Activated naive CD4-positive, alpha-beta T cell treated with anti-CD3 and anti-CD28 coated beads for 36 hours (primary cell): ENCODE measurements at regions not wholly inside any gene's neighbourhood (a gene's known extent, or its start where the extent isn't known, plus 50 kb on each side); places are given as distances from the start of the nearest gene placed in this dataset.
A peak's percentile ranks its signal among the peaks of the same experiment; 100 is the strongest.

Experiments
- CTCF ChIA-PET: fragments of 350-600 bp; sonication (Branson Sonifier 250); formaldehyde crosslinking; loops from one replicate; lab custom pipeline; 2021; ENCODE audit warnings: antibody characterized with exemption; lab: Charles Lee
- DNase-seq: peaks from one replicate; pipeline ENCODE4 v3.0.0-alpha.2; 2020
- H3K27ac Mint-ChIP-seq: one replicate; pipeline ENCODE4 v1.8.0; 2021; ENCODE audit warnings: mild to moderate bottlenecking, mixed read lengths
- H3K27me3 Mint-ChIP-seq: one replicate; pipeline ENCODE4 v1.8.0; 2021; ENCODE audit warnings: low read depth, mixed read lengths
- H3K36me3 Mint-ChIP-seq: one replicate; pipeline ENCODE4 v1.8.0; 2021; ENCODE audit warnings: low read depth, mixed read lengths
- H3K4me1 Mint-ChIP-seq: one replicate; pipeline ENCODE4 v1.8.0; 2021; ENCODE audit warnings: low read depth, mixed read lengths
- H3K4me3 Mint-ChIP-seq: one replicate; pipeline ENCODE4 v1.8.0; 2021; ENCODE audit warnings: mild to moderate bottlenecking, moderate library complexity, mixed read lengths
- H3K9me3 Mint-ChIP-seq: one replicate; pipeline ENCODE4 v1.8.0; 2021; ENCODE audit warnings: mixed read lengths
- intact Hi-C: fragments of 100-400 bp; cut with micrococcal nuclease; formaldehyde crosslinking; loops from one replicate; pipeline ENCODE4 v1.15.1; 2023

DNA sequence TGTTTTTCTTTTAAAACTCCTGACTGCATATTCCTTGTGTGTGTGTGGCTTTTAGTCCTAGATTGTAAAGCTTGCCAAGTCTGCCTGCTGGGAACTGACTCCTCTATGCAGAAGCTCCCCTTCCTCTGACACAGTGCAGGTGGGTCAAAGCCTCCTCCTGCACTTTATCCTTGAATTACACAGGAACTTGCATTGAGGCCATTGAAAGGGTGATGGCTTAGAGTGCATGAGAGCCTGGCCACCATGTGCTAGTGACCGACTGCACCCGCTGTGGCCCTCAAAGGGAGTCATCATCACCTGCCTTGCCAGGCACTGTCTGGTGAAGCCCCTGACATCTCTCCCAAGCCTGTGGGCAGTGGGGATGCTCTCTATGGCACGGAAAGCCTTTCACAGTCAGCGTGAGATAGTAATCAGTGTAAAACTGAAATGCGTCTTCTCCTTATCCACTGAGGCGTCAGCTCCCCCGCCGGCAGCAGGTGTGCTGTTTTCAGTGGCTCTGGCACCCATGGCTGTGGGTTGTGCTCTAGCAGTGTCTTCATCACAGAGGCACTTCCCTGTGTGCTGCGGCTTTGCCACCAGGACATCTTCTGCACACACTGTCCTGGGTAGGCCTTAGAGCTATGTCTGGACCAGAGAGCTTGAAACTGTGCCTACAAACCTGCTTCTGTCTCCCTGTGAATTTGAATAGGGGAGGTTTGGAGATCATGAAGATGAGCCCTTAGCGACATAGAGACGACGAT, 87.9 kb downstream of the THBS2 start:
- Mint-ChIP-seq H3K4me1 (no peaks in the 10 kb centered on the region), H3K4me3 (no peak overlapping the region), H3K27me3 (no peaks in the 10 kb centered on the region), H3K27ac (no peak overlapping the region), H3K36me3 (no peaks in the 10 kb centered on the region), H3K9me3 (no peaks in the 10 kb centered on the region)
- CTCF ChIA-PET: no interaction called here
- intact Hi-C loops: no loop called here
- no peak for DNase-seq

DNA sequence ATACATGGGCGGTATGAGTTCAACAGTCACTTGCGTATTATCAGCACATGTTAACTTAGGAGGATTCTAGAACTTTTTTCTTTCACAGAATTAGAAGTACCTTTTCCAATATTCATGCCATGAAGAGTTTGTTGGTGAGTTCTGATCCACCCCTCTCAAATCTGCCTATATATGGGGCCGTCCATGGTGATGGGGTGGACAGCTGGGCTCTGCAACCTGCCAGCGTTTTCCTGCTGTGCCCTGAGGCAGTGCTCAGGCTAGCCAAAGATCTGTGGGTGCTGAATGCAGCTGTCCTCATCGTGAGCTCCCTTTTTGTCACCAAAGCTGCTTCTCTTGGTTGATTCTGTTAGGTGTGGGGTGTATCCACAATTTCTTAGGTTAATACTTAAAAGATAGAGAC, 88.7 kb downstream of the THBS2 start:
- CTCF ChIA-PET: no interaction called here
- intact Hi-C loops: no loop called here

DNA sequence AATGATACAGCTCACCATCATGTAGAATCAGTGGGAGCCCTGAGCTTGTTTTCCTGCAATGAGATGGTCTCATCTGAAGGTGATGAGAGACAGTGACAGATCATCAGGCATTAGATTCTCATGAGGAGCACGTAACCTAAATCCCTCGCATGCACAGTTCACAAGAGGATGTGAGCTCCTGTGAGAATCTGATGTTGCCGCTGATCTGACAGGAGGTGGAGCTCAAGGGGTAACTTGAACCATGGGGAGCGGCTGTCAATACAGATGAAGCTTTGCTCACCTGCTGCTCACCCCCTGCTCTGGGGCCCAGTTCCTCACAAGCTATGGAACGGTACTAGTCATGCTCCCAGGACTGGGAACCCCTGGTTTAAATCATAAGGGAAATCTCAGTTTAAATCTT, 89.2 kb downstream of the THBS2 start:
- intact Hi-C loops: no loop called here
- CTCF ChIA-PET: no interaction called here
- DNase-seq: no peak
- Mint-ChIP-seq H3K4me1 (no peaks in the 10 kb centered on the region), H3K9me3 (no peaks in the 10 kb centered on the region), H3K36me3 (no peaks in the 10 kb centered on the region), H3K27ac (no peak overlapping the region), H3K27me3 (no peaks in the 10 kb centered on the region), H3K4me3 (no peak overlapping the region)

More for the DNA sequence above, 88.7 kb downstream of the THBS2 start:
- no peak for DNase-seq
- Mint-ChIP-seq H3K4me3 (no peak overlapping the region), H3K4me1 (no peaks in the 10 kb centered on the region), H3K9me3 (no peaks in the 10 kb centered on the region), H3K27me3 (no peaks in the 10 kb centered on the region), H3K27ac (no peak overlapping the region), H3K36me3 (no peaks in the 10 kb centered on the region)

DNA sequence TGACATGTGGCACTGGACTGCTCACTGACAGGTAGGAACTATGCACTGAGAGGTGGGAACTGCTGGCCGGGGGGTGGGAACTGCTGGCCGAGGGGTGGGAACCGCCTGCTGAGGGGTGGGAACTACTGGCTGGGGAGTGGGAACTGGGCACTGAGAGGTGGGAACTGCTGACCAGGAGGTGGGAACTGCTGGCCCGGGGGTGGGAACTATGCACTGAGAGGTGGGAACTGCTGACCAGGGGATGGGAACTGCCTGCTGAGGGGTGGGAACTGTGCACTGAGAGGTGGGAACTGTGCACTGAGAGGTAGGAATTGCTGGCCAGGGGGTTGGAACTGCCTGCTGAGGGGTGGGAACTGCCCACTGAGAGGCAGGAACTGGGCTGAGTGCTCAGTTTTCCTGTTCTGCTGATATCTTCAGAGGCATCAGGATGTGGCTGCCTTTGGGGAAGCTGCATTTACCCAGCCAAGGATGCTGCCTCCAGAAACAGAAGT, 90.2 kb downstream of the THBS2 start:
- no peaks in the 10 kb centered on the region for H3K9me3 Mint-ChIP-seq
- no peak for DNase-seq
- no peak overlapping the region for H3K27ac Mint-ChIP-seq
- no peaks in the 10 kb centered on the region for H3K36me3 Mint-ChIP-seq
- CTCF ChIA-PET: no interaction called here
- no peaks in the 10 kb centered on the region for H3K4me1 Mint-ChIP-seq
- H3K4me3 Mint-ChIP-seq: no peak overlapping the region
- intact Hi-C loops: no loop called here
- H3K27me3 Mint-ChIP-seq: no peaks in the 10 kb centered on the region

- H3K4me3 Mint-ChIP-seq: no peak overlapping the region
- no peaks in the 10 kb centered on the region for H3K9me3 Mint-ChIP-seq
- CTCF ChIA-PET: no interaction called here
- H3K27ac Mint-ChIP-seq: no peak overlapping the region
- peak; percentile 15 for DNase-seq
- H3K27me3 Mint-ChIP-seq: no peaks in the 10 kb centered on the region
- intact Hi-C loops: no loop called here
- H3K36me3 Mint-ChIP-seq: no peaks in the 10 kb centered on the region
- H3K4me1 Mint-ChIP-seq: no peaks in the 10 kb centered on the region
Observed at GRCh38 chr6:169162752-169163407, 90.8 kb downstream of the THBS2 start.

GRCh38 chr6:169162249-169162648, 91.4 kb downstream of the THBS2 start:
- intact Hi-C loops: no loop called here
- CTCF ChIA-PET: no interaction called here
- H3K27ac Mint-ChIP-seq: no peak overlapping the region
- no peak overlapping the region for H3K4me3 Mint-ChIP-seq
- no peaks in the 10 kb centered on the region for H3K27me3 Mint-ChIP-seq
- DNase-seq: no peak
- H3K9me3 Mint-ChIP-seq: no peaks in the 10 kb centered on the region
- no peaks in the 10 kb centered on the region for H3K36me3 Mint-ChIP-seq
- no peaks in the 10 kb centered on the region for H3K4me1 Mint-ChIP-seq

GRCh38 chr6:169161572-169162167, 92.0 kb downstream of the THBS2 start:
- Mint-ChIP-seq H3K27me3 (no peaks in the 10 kb centered on the region), H3K4me3 (no peak overlapping the region), H3K4me1 (no peaks in the 10 kb centered on the region), H3K27ac (no peak overlapping the region), H3K9me3 (no peaks in the 10 kb centered on the region), H3K36me3 (no peaks in the 10 kb centered on the region)
- CTCF ChIA-PET: no interaction called here
- intact Hi-C loops: no loop called here
- DNase-seq: no peak

DNA sequence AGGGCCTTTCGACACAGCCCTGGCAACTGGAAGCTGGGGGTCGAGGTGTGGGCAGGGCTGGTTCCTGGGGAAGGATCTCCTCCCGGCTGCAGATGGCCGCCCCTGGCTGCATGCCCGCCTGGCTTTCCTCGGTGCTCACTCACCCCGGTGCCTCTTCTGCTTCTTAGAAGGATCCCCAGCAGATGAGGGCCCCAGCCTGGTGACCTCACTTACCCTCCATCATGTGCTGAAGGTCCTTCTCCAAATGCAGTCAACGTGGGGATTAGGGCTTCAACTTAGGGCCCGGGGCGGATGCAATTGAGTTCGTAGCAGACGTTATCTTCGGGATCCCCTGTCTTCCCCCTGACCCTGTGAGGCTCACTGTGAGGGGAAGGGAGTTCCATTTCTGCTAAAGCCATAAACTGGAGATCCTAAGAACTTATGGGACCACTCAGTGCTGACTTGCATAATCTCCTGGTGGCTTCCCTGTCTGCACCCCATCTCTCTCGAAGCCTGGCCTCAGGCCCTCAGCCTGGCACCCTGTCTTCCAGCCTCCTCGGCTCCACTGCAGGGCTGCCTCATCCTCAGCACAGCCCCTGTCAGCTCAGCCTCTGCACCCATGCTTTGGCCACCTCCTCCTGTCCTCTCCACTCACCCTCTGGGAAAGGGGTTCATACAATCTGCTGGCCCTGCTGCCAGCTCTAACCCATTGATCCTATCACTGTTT, 92.6 kb downstream of the THBS2 start:
- H3K4me1 Mint-ChIP-seq: no peaks in the 10 kb centered on the region
- CTCF ChIA-PET: no interaction called here
- H3K27me3 Mint-ChIP-seq: no peaks in the 10 kb centered on the region
- H3K9me3 Mint-ChIP-seq: no peaks in the 10 kb centered on the region
- intact Hi-C loops: no loop called here
- H3K4me3 Mint-ChIP-seq: no peak overlapping the region
- H3K27ac Mint-ChIP-seq: no peak overlapping the region
- DNase-seq: no peak
- no peaks in the 10 kb centered on the region for H3K36me3 Mint-ChIP-seq

DNA sequence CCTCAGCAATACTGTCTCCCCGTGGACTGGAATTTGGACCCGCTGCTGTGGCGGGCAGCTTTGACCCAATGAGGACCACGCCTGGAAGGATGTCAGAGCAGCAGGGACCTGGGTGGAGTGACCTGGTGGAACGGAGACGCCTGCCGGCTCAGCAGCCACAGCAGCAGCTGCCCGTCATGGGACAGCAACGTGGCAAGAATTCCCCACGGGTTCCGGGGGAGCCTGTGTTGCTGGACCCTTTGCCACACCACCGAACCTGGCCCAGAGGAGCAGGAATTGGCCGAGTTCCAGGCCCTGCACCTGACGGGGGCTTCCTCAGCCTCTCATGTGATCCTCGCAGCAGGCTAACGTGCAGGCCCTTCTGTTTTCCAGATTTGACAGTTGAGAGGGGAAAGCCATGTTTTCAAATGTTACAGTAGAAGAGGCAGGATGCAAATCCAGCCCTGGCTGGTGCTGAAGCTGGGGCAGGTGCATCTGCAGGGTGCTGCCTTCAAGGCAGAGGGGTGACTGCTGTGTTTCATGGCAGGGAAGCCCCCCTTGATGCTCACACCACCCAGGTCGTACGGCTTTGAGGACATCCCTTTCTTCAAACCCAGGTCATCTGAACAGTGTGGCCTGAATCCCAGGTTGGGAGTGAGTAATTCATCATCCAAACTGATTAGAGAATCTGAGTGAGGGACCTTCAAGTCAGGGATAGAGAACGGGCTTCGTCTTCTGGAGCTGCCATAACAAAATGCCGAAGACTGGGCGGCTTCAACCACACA, 93.4 kb downstream of the THBS2 start:
- no peak overlapping the region for H3K27ac Mint-ChIP-seq
- H3K9me3 Mint-ChIP-seq: no peaks in the 10 kb centered on the region
- intact Hi-C loops: no loop called here
- no peaks in the 10 kb centered on the region for H3K4me1 Mint-ChIP-seq
- peaks cover 5% of the 10 kb centered on the region for H3K27me3 Mint-ChIP-seq
- no peak overlapping the region for H3K4me3 Mint-ChIP-seq
- H3K36me3 Mint-ChIP-seq: no peaks in the 10 kb centered on the region
- CTCF ChIA-PET: no interaction called here
- no peak for DNase-seq

- Mint-ChIP-seq H3K27me3 (peaks cover 7% of the 10 kb centered on the region), H3K9me3 (no peaks in the 10 kb centered on the region), H3K4me1 (no peaks in the 10 kb centered on the region), H3K36me3 (no peaks in the 10 kb centered on the region), H3K4me3 (no peak overlapping the region), H3K27ac (no peak overlapping the region)
- intact Hi-C loops: no loop called here
- DNase-seq: no peak
- CTCF ChIA-PET: no interaction called here
Observed at GRCh38 chr6:169159331-169159730, 94.3 kb downstream of the THBS2 start.

DNA sequence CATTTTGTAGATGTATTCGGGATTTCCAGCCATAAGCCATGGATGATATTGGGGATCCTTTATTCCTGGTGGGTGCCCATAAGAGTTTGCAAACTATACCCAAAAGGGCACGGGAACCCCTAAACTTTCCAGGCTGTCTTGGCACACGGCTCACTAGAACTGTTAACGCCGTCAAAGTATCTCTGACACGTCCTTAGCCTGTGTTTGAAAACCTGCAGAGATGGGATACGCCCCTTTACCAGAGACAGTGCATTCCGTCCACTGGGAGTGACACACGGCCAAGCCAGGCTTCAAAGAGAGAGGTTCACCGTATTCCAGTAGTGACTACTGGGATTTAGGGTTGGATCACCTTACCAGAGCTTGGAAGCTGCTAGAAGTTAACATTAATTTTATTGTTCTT, 95.0 kb downstream of the THBS2 start:
- no peak overlapping the region for H3K4me3 Mint-ChIP-seq
- DNase-seq: no peak
- H3K27me3 Mint-ChIP-seq: peaks cover 7% of the 10 kb centered on the region
- no peaks in the 10 kb centered on the region for H3K36me3 Mint-ChIP-seq
- H3K27ac Mint-ChIP-seq: no peak overlapping the region
- intact Hi-C loops: no loop called here
- CTCF ChIA-PET: no interaction called here
- H3K9me3 Mint-ChIP-seq: no peaks in the 10 kb centered on the region
- no peaks in the 10 kb centered on the region for H3K4me1 Mint-ChIP-seq

GRCh38 chr6:169158174-169158573, 95.5 kb downstream of the THBS2 start:
- no peak overlapping the region for H3K4me3 Mint-ChIP-seq
- no peaks in the 10 kb centered on the region for H3K4me1 Mint-ChIP-seq
- no peaks in the 10 kb centered on the region for H3K9me3 Mint-ChIP-seq
- intact Hi-C loops: no loop called here
- peaks cover 7% of the 10 kb centered on the region for H3K27me3 Mint-ChIP-seq
- CTCF ChIA-PET: no interaction called here
- H3K27ac Mint-ChIP-seq: no peak overlapping the region
- H3K36me3 Mint-ChIP-seq: no peaks in the 10 kb centered on the region
- no peak for DNase-seq
